Panc1 (cell line): ENCODE measurements at regions not wholly inside any gene's neighbourhood (a gene's known extent, or its start where the extent isn't known, plus 50 kb on each side); places are given as distances from the start of the nearest gene placed in this dataset.

Experiments
- ATAC-seq: fragments of 200-7000 bp; cut with Tn5 transposase; 2 replicates; pipeline ENCODE4 v1.9.1; 2020; ENCODE audit warnings: mild to moderate bottlenecking, moderate library complexity
- BruUV-seq: library from RNA; stranded (reverse); fragments of 400-500 nt; replicated peaks from 2 replicates; lab custom pipeline; 2021; lab: Mats Ljungman, UMichigan
- CTCF ChIA-PET: fragments of 300-600 bp; sonication (Branson Sonifier 250); formaldehyde crosslinking; loops from one replicate; lab custom pipeline; 2022; ENCODE audit warnings: antibody characterized with exemption; lab: Charles Lee
- POLR2A ChIA-PET: fragments of 300-600 bp; sonication (Branson Sonifier 250); formaldehyde crosslinking; loops from one replicate; lab custom pipeline; 2022; ENCODE audit warnings: antibody characterized with exemption; lab: Charles Lee
- DNase-seq: peaks from one replicate; pipeline ENCODE4 v3.0.0-alpha.2; 2010; ENCODE audit warnings: low read depth, low spot score
- H3K27ac ChIP-seq: 2 replicates; pipeline ENCODE4 v1.5.1; 2011; ENCODE audit warnings: mild to moderate bottlenecking, low read length, inconsistent platforms
- H3K27me3 ChIP-seq: fragments of 200-500 bp; sonication (Bioruptor generic); 2 replicates; pipeline ENCODE4 v1.6.0; 2014; ENCODE audit warnings: low read length, inconsistent platforms; ENCODE audit not compliant: control insufficient read depth, insufficient read depth
- H3K36me3 ChIP-seq: fragments of 200-500 bp; sonication (Bioruptor generic); 2 replicates; pipeline ENCODE4 v1.5.1; 2014; ENCODE audit warnings: inconsistent platforms, mild to moderate bottlenecking, low read length, moderate library complexity; ENCODE audit not compliant: control insufficient read depth, insufficient read depth
- H3K4me1 ChIP-seq: 2 replicates; pipeline ENCODE4 v1.5.1; 2011; ENCODE audit warnings: inconsistent platforms, mild to moderate bottlenecking, low read length, moderate library complexity; ENCODE audit not compliant: control insufficient read depth, insufficient read depth
- H3K4me3 ChIP-seq, 2 experiments: 2 replicates each; pipeline ENCODE4 v1.5.1; 2011 to 2012; ENCODE audit warnings: low read depth in 2 of 2, low read length in 2 of 2, mild to moderate bottlenecking in 2 of 2, inconsistent platforms in 1 of 2, moderate library complexity in 1 of 2
- H3K9me3 ChIP-seq: fragments of 200-500 bp; sonication (Bioruptor generic); 2 replicates; pipeline ENCODE4 v1.5.1; 2014; ENCODE audit warnings: low read depth, mild to moderate bottlenecking, inconsistent platforms, low read length, moderate library complexity; ENCODE audit not compliant: control insufficient read depth, insufficient read depth
- POLR2AphosphoS5 ChIP-seq: IDR thresholded peaks from 2 replicates; pipeline ENCODE4 v1.6.1; 2012; ENCODE audit warnings: mild to moderate bottlenecking, low read depth, low read length, moderate library complexity
- SIN3A ChIP-seq: IDR thresholded peaks from 2 replicates; pipeline ENCODE4 v1.6.1; 2012; ENCODE audit warnings: low read depth, mild to moderate bottlenecking, low read length, moderate library complexity, borderline replicate concordance; ENCODE audit not compliant: insufficient read depth
- TCF7L2 ChIP-seq: IDR thresholded peaks from 2 replicates; pipeline ENCODE4 v1.6.1; 2011; ENCODE audit warnings: mild to moderate bottlenecking, low read depth, low read length, inconsistent platforms
- in situ Hi-C: cut with HindIII; loops from 2 replicates; pipeline ENCODE4 v1.10.0; 2016; ENCODE audit warnings: low sequenced_read_pairs, low pct_unique_long_range_greater_than_20kb
- intact Hi-C: fragments of 100-400 bp; cut with micrococcal nuclease; formaldehyde crosslinking; loops from one replicate; pipeline ENCODE4 v1.10.0; 2022; ENCODE audit not compliant: unreplicated experiment
- TF ChIP-seq, protein P1 (sequence below), 2 experiments: IDR thresholded peaks; 2 replicates each; pipeline ENCODE4 v1.6.1; 2011 to 2012; ENCODE audit warnings: low read depth in 2 of 2, control low read depth in 1 of 2, low read length in 1 of 2, mild to moderate bottlenecking in 1 of 2, moderate library complexity in 1 of 2; ENCODE audit not compliant: insufficient read depth in 1 of 2
- TF ChIP-seq, protein P2 (sequence below): fragments of 450-650 bp; IDR thresholded peaks from 2 replicates; pipeline ENCODE4 v1.5.1; 2017; ENCODE audit warnings: mild to moderate bottlenecking

GRCh38 chr2:107133412-107133811, 247.4 kb upstream of the ST6GAL2 start:
- no peaks in the 10 kb centered on the region for H3K36me3 ChIP-seq
- ATAC-seq (no peak), DNase-seq (no peak)
- H3K9me3 ChIP-seq, result no peaks in the 10 kb centered on the region
- TF ChIP-seq TCF7L2, result no peak
- no peak for TF ChIP-seq POLR2AphosphoS5
- TF ChIP-seq, protein P1, sequence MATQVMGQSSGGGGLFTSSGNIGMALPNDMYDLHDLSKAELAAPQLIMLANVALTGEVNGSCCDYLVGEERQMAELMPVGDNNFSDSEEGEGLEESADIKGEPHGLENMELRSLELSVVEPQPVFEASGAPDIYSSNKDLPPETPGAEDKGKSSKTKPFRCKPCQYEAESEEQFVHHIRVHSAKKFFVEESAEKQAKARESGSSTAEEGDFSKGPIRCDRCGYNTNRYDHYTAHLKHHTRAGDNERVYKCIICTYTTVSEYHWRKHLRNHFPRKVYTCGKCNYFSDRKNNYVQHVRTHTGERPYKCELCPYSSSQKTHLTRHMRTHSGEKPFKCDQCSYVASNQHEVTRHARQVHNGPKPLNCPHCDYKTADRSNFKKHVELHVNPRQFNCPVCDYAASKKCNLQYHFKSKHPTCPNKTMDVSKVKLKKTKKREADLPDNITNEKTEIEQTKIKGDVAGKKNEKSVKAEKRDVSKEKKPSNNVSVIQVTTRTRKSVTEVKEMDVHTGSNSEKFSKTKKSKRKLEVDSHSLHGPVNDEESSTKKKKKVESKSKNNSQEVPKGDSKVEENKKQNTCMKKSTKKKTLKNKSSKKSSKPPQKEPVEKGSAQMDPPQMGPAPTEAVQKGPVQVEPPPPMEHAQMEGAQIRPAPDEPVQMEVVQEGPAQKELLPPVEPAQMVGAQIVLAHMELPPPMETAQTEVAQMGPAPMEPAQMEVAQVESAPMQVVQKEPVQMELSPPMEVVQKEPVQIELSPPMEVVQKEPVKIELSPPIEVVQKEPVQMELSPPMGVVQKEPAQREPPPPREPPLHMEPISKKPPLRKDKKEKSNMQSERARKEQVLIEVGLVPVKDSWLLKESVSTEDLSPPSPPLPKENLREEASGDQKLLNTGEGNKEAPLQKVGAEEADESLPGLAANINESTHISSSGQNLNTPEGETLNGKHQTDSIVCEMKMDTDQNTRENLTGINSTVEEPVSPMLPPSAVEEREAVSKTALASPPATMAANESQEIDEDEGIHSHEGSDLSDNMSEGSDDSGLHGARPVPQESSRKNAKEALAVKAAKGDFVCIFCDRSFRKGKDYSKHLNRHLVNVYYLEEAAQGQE (IDR thresholded peaks at IDR 0.05; ENCODE audit: insufficient read depth in 1 of 2, low read depth in 2 of 2, low read length in 1 of 2), result no peak
- no peak for TF ChIP-seq SIN3A
- TF ChIP-seq, protein P2, sequence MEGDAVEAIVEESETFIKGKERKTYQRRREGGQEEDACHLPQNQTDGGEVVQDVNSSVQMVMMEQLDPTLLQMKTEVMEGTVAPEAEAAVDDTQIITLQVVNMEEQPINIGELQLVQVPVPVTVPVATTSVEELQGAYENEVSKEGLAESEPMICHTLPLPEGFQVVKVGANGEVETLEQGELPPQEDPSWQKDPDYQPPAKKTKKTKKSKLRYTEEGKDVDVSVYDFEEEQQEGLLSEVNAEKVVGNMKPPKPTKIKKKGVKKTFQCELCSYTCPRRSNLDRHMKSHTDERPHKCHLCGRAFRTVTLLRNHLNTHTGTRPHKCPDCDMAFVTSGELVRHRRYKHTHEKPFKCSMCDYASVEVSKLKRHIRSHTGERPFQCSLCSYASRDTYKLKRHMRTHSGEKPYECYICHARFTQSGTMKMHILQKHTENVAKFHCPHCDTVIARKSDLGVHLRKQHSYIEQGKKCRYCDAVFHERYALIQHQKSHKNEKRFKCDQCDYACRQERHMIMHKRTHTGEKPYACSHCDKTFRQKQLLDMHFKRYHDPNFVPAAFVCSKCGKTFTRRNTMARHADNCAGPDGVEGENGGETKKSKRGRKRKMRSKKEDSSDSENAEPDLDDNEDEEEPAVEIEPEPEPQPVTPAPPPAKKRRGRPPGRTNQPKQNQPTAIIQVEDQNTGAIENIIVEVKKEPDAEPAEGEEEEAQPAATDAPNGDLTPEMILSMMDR, result no peak
- H3K27me3 ChIP-seq, result no peaks in the 10 kb centered on the region; the same call in 1 of the 2 replicates
- no peaks in the 10 kb centered on the region for H3K4me1 ChIP-seq
- POLR2A ChIA-PET, result no interaction called here
- H3K4me3 ChIP-seq, result no peak overlapping the region
- H3K27ac ChIP-seq, result no peak overlapping the region
- BruUV-seq, result no TSS peak
- in situ Hi-C loops (no loop called here), intact Hi-C loops (no loop called here)
- CTCF ChIA-PET, result no interaction called here

DNA sequence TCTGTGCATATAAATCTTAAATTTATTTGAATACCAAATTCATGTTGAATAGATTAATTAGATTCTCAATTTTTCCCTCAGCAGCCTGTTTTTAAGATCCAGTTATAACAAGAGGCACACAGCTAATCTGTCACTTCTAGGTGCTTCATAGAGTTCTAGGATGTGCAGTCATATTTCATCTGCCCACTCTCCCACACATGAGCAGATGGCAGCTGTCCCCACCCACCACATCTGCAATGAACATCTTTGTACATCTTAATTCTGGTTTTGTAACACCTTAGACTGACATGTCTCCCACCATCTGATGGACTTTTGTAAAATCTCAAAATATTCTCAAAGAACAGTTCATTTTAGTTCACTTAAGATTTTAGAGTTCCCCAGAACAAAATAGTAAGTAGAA, 250.8 kb upstream of the ST6GAL2 start:
- Histone ChIP-seq H3K4me3 (no peak overlapping the region), H3K9me3 (no peaks in the 10 kb centered on the region), H3K27me3 (no peaks in the 10 kb centered on the region), H3K4me1 (no peaks in the 10 kb centered on the region), H3K27ac (no peak overlapping the region), H3K36me3 (no peaks in the 10 kb centered on the region)
- no peak for DNase-seq
- no peak for ATAC-seq
- no TSS peak for BruUV-seq
- TF ChIP-seq SIN3A (no peak), POLR2AphosphoS5 (no peak), TCF7L2 (no peak)
- TF ChIP-seq, protein P1 (IDR thresholded peaks at IDR 0.05; ENCODE audit: insufficient read depth in 1 of 2, low read depth in 2 of 2, low read length in 1 of 2), result no peak
- TF ChIP-seq, protein P2, result no peak
- CTCF ChIA-PET, result no interaction called here
- POLR2A ChIA-PET, result no interaction called here
- intact Hi-C loops (no loop called here), in situ Hi-C loops (no loop called here)
